Heart left ventricle (tissue), 13 donors: ENCODE measurements at regions not wholly inside any gene's neighbourhood (a gene's known extent, or its start where the extent isn't known, plus 50 kb on each side); places are given as distances from the start of the nearest gene placed in this dataset.

ENCODE experiments used
- POLR2A ChIP-seq, 2 donors: fragments of 450-650 bp; IDR thresholded peaks; one replicate each; pipeline ENCODE4 v1.6.1; 2017; ENCODE audit warnings: antibody characterized with exemption in 2 of 2, mild to moderate bottlenecking in 2 of 2, moderate library complexity in 2 of 2
- TF ChIP-seq, protein P1 (sequence below), 12 donors: fragments of 200-600 bp; sonication (generic) in 4 of 12; IDR thresholded peaks; one replicate each; pipeline versions ENCODE4 v1.5.0 to v1.8.0; 2018 to 2022; ENCODE audit warnings: antibody characterized with exemption in 12 of 12, mild to moderate bottlenecking in 5 of 12
- donor health status: ischemic (EF 13 %, LVEDD 7.1; RV severe dilation, severe dysfunction).
- donor health status: DM: no; HTN: yes; CAD: no.
- donor health status: DM: no; HTN: no; CAD: no.
- donor health status: ischemic (EF 25% LVEDD 6.9; RV normal size, moderate dysfunction).
- donor health status: ischemic (EF 25% LVEDD 5.7; RV mildly dilated, moderate dysfunction).
- donor health status: ischemic (EF 35%, LVEDD 5.7; RV mildly dilated, moderate dysfunction).
- donor health status: nonischemic (EF 11% LVEDD 7.7; RV severe dilation, severe dysfunction).
- donor health status: DM: yes; HTN: yes; CAD: no.
- donor health status: PGD.
- donor health status: ischemic (EF 29% LVEDD 5.4; RV normal size, mild dysfunction).
- donor health status: nonischemic (EF 23%, LVEDD 6.1; RV moderate dilation, normal function).

DNA sequence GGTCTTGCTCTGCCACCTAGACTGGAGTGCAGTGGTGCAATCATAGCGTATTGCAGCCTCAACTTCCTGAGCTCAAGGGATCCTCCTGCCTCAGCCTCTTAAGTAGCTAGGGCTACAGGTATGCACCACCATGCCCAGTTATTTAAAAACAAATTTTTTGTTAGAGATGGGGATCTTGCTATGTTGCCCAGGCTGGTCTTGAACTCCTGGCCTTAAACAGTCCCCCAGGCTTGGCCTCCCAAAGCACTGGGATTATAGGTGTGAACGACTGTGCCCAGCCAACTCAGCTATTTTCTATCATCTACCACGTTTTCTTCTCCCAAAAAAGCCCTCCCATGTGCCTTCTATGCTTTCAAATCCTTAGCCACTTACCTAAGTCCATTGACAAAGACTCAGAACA, 243.7 kb upstream of the SOX4 start:
- TF ChIP-seq, protein P1, sequence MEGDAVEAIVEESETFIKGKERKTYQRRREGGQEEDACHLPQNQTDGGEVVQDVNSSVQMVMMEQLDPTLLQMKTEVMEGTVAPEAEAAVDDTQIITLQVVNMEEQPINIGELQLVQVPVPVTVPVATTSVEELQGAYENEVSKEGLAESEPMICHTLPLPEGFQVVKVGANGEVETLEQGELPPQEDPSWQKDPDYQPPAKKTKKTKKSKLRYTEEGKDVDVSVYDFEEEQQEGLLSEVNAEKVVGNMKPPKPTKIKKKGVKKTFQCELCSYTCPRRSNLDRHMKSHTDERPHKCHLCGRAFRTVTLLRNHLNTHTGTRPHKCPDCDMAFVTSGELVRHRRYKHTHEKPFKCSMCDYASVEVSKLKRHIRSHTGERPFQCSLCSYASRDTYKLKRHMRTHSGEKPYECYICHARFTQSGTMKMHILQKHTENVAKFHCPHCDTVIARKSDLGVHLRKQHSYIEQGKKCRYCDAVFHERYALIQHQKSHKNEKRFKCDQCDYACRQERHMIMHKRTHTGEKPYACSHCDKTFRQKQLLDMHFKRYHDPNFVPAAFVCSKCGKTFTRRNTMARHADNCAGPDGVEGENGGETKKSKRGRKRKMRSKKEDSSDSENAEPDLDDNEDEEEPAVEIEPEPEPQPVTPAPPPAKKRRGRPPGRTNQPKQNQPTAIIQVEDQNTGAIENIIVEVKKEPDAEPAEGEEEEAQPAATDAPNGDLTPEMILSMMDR (IDR thresholded peaks at IDR 0.05) = no peak
- no peak for TF ChIP-seq POLR2A (IDR thresholded peaks at IDR 0.05)
